Nucleus accumbens (tissue), 56 donors: ENCODE measurements at regions not wholly inside any gene's neighbourhood (a gene's known extent, or its start where the extent isn't known, plus 50 kb on each side); places are given as distances from the start of the nearest gene placed in this dataset.
A peak's percentile ranks its signal among the peaks of the same experiment; 100 is the strongest.

Source experiments
- DNase-seq, 56 donors: peaks; one replicate each; lab custom pipeline; 2025; lab: John Stamatoyannopoulos, UW

GRCh38 chr16:65521633-65522328 lies 399.9 kb upstream of the CDH11 start:
- DNase-seq: no peak

DNA sequence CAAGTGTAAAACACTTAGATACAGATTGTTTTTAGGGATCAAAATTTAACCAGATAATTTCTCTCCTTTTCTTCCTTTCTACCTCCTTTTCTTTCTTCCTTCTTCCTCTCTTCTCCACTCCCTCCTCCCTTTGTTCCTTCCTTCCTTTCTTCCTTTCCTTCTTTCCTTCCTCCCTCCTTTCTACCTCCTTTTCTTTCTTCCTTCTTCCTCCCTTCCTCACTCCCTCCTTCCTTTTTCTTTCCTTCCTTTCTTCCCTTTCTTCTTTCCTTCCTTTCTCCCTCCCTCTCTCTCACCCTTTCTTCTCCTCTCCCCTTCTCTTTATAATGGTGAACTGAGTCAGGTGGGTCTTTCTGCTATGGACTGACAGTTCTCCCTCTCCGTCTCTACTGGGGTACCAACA lies 397.5 kb upstream of the CDH11 start:
- DNase-seq: no peak

DNA sequence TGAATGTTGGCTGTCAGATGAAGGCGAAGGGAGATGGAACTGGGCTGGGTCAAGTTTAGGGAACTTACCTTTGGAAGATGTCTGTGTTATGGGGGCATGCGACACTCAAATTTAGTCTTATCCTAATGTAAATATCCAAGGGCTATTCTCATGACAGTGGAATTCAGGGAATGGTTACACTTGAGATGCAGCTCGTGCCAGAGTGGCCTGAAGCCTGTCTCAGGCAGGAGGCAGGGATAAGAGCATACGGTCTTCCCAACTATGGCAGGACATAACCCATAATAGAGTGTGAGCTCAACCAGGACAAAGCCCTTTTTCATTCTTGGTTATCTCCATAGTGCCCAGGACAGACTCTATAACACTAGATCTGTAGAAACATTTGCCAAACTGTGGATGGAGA lies 393.3 kb upstream of the CDH11 start:
- DNase-seq: no peak

DNA sequence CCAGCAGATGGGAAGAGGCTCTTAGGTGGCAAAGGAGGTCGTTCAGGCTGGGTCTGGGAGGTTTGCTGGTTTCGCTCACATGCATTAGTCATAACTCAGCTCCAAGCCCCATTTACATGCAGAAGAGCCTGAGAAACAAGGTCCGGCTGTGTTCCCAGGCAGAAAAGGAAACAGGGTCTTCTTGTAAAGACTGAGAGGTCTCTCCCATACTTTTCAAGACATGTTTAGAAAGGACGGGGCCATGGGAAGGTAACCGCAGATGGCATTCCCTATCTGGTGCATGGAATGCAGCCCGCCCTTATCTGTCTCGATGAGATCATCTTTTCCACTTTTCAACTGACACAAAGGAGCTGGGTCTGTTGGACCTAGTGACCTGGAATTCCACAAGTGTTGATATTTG lies 389.0 kb upstream of the CDH11 start:
- DNase-seq: no peak

- DNase-seq: no peak
Measured at GRCh38 chr16:65510241-65510640, 388.4 kb upstream of the CDH11 start.

DNA sequence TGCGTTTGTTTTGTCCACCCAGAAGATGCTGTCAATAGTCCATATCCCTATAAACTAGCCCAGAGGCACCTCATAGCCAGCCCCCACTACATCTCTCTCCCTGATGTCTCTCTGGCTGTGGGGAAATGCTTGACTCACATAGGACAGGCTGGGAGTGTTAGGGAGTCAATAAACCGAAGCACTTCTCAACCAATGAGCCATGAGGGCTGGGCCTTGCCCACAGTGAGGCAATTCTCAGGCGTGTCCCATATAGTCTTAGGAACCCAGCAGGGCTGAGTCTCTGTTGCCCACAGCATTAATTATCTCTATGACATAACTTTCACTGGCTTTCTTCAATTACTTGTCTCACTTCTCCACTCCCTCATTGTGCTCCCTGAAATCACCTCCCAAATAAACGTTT lies 387.3 kb upstream of the CDH11 start:
- no peak for DNase-seq

GRCh38 chr16:65500919-65501318 lies 379.1 kb upstream of the CDH11 start:
- DNase-seq: no peak

GRCh38 chr16:65500007-65500406 lies 378.1 kb upstream of the CDH11 start:
- no peak for DNase-seq

DNA sequence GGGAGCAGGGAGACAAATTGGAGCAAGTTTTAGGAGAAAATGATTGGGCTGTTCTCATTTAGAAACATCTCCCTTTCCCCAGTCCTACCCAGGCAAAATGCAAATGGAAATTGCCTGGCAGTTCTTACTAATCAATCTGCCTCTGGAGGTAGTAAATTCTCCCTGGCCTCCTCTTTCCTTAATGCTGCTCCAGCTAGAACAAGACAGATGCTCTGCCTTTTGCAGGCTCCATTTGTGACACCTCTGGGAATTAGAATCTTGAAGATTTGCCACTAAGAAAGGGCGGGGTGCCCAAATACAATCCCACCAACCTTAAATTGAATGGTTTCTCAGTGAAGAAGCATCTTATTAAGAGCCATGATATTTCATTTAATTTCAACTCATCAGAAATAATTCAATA lies 377.7 kb upstream of the CDH11 start:
- DNase-seq: no peak

DNA sequence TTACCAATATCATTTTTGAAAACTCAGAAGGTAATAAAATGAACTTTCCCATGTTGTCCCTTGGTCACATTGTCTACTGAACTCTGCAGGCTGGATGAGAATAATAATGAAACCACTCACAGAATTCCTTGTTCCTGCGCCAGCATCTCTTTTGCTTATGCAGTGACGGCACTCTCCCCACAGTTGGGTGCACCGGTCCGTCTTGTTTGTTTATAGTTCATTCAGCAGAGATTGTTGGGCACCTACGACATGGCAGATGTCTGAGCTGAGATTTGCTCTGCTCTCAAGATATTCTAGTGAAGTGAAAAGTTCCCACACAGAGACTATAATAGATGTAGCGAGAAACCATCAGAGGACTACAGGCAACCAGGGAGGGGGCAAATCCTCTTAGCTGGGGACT lies 375.7 kb upstream of the CDH11 start:
- peak in 8 of 56 donors; percentile 3 to 7 (median 5) for DNase-seq

- no peak for DNase-seq
Measured at GRCh38 chr16:65495106-65495505, 373.2 kb upstream of the CDH11 start.

GRCh38 chr16:65494609-65495008 lies 372.7 kb upstream of the CDH11 start:
- no peak for DNase-seq

- DNase-seq: no peak
Measured at GRCh38 chr16:65494080-65494479, 372.2 kb upstream of the CDH11 start.

GRCh38 chr16:65490286-65490685 lies 368.4 kb upstream of the CDH11 start:
- no peak for DNase-seq

DNA sequence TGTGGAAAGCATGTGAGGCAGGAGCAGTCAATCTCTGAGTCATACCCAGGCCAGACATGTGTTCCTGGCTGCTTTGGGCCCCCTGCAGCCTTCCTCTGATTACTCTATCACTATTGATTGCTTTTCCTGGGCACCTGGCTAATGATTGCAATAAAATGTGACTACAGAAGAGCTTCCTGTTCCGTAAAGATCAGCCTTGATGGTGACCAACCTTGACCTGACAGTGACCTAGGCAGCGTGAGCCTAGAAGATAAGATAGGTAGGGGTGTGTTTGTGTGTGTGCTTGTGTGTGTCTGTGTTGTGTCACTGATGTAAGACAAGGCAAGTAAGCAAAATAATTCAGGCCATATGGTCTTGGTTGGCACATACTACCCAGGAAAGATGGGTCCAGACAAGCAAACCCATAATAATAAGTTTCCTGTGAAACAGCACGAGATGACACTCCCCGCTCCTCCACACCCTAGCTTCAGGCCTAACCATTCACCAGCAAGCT lies 367.7 kb upstream of the CDH11 start:
- no peak for DNase-seq

DNA sequence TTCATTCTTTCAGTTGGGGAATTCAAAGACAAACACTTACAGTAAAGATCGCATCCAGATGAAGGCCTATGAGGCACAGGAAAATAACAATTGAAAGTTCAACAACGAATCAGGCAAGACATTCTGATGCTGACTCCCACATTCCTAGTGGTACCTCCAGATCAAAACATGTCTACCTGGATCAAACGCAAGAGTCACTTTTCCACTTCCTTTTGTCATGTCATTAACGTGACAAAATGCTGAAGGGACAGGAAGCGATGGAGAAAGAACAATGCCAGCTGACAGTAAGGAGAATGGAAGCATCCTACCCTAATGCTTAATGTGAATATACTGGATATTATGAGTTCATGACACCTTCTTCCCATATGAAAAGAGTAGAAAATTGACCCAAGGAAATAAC lies 365.4 kb upstream of the CDH11 start:
- DNase-seq: no peak

GRCh38 chr16:65481956-65482355 lies 360.1 kb upstream of the CDH11 start:
- no peak for DNase-seq

DNA sequence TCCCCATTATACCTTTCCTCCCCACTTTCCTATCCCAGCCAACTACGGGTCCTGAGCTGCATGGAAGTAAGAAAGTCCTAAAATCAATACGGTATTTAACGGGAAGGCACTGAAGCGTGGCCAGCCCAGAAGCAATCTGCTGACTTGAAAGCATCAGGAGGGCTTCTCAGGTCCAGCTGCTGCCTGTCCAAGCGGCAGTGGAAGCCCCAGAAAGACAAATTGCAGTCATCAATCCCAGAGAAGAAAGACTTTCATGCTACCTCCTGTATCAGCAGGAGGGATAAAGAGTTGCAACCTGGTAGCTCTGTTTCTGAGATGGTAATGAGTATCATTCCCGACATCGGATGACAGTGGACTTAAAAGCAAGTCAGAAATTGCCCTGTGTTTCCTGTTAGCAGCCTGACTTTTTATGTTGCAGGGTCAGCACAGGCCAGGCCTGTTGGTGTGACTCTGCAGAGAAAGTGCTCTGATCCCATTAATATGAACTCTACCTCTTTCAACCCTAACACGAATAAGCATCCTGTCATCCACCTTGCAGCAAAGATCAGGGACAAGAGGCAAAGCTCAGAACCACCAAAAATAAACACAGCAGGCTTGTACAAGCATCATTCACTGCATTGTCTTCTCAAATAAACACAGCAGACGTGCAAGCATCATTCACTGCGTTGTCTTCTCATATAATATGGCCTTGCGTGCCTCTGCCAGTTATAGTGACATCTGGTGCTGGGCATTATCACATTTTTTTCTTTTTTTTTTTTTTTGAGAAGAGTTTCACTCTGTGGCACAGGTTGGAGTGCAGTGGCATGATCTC lies 358.6 kb upstream of the CDH11 start:
- no peak for DNase-seq

GRCh38 chr16:65476448-65476955 lies 354.6 kb upstream of the CDH11 start:
- no peak for DNase-seq

- no peak for DNase-seq
Measured at GRCh38 chr16:65473699-65474098, 351.8 kb upstream of the CDH11 start.

DNA sequence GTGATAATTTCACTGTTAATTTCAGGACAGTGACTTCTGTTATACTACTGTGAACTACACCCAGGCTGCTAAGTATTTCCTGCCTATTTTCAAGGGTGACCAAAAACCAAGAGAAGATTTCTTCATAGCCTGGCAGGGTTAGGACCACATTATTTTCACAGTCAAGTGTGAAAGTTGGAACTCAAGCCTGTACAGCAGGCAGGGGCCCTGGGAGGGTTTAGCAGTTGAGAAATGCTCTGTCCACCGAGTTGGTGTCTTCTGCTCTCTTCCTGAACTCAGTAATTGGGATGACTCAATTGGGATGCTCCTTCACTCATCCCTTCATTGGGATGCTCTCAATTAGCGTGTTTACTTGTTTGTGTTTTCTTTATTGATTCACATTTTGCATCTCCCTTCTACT lies 347.3 kb upstream of the CDH11 start:
- DNase-seq: no peak

- DNase-seq: no peak
Measured at GRCh38 chr16:65468133-65468532, 346.3 kb upstream of the CDH11 start.
